HG03095 (cell line): ENCODE measurements at regions not wholly inside any gene's neighbourhood (a gene's known extent, or its start where the extent isn't known, plus 50 kb on each side); places are given as distances from the start of the nearest gene placed in this dataset.

Source experiments
- ATAC-seq: cut with Tn5 transposase; IDR thresholded peaks from one replicate; pipeline ENCODE4 v1.9.1; 2021; ENCODE audit warnings: moderate library complexity; ENCODE audit not compliant: unreplicated experiment

GRCh38 chr2:5287558-5288334, 404.4 kb upstream of the SOX11 start:
- no peak for ATAC-seq

DNA sequence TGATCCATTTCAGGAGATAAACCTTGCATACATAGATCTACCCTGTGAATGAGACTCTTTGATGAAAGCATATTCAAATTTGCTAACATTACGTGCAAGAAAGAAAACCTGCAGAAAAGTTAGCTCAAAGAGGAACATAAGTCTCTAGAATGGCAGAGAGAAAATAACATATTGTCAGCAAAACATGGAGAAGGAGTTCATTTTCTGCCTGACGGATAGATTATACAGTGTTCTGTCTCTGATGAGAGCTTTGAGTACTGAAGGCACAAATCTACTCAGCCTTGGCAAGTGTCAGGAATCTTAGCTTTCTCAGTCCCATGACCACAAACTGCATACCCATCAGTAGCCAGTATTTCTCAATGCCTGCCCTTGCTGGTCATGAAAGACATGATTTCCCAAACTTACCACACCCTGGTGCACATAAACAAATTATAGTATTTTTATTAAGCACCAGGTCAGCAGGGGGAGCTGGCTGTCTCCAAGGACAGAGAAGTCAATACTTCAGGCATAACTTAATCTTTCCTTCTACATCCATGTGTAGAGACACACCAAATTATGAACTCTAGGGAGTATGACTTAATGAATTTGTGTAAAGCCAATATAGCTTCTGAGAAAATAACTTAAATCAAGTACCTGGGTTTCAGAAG, 401.2 kb upstream of the SOX11 start:
- ATAC-seq = no peak

DNA sequence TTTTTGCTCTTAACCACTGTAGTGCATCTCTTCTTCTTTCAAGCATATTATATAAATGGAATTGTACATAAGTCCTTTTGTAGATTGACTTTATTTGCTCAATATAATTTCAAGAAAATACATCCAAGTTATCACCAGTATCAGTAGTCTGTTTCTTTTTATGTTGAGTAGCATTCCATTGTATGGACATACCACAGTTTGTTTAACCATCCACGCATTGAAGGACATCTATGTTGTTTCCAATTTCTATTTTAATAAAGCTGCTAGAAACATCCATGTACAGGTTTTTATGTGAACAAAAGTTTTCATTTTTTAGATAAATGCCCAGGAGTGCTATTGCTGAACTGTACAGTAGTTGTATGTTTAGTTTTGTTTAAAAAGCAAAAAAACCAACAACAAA, 387.5 kb upstream of the SOX11 start:
- no peak for ATAC-seq

DNA sequence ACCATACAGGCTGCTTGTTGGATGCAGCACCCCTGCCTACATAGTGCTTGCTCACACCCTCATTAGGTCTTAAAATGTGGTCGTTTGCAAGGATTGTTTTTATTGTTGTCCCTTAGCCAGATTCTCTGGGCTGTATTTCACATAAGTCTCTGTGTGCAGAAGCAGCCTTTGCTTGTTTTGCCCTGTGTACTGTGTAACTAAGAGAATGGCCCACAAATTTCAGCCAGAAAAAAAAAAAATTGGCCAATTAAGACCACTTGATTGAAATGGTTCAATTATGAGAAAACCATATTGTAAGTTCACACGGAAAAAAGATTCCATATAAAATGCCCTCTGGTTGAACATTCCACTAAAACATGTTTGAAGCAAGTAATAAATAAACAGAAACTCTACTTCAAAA, 377.1 kb upstream of the SOX11 start:
- ATAC-seq = no peak

DNA sequence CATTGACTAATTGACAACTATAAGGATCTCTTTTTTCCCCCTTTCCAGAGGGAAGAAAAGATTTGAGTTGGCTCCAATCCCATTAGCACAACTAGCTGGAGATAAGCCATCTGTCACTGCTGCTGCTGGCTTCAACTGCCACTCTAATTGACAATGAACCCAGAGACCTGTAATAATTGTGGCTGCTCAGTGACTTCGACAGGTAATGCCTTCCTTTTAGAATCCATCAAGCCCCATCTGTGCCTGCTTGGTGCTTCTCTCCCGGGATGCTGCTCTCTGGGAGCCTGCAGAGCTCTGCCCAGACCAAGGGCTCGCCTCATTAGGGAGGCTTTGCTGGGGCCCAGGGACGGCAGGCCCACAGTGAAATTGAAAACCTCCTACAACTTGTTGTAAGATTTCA, 376.7 kb upstream of the SOX11 start:
- ATAC-seq = no peak

- no peak for ATAC-seq
These were observed 376.1 kb upstream of the SOX11 start for GRCh38 chr2:5316001-5316490.

DNA sequence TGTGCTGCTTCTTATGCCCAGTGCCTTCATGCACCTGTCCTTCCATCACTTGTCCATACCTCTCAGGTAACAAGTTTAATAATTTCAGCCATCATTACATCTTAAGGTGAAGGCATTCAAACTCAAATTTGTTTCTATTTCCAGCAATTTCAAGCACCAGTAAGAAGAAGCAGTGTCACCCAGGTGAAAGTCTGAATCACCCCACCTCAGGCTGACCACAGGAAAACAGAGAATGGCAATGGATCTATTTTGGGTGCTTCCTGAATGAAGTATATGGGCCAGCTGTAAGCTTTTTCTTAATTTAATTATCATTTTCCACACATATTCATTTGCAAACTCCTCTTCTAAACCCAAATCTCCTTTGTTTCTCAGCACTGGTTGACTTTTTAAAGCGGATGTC, 372.7 kb upstream of the SOX11 start:
- ATAC-seq = no peak

- ATAC-seq = no peak
These were observed 369.8 kb upstream of the SOX11 start for GRCh38 chr2:5322396-5322795.

DNA sequence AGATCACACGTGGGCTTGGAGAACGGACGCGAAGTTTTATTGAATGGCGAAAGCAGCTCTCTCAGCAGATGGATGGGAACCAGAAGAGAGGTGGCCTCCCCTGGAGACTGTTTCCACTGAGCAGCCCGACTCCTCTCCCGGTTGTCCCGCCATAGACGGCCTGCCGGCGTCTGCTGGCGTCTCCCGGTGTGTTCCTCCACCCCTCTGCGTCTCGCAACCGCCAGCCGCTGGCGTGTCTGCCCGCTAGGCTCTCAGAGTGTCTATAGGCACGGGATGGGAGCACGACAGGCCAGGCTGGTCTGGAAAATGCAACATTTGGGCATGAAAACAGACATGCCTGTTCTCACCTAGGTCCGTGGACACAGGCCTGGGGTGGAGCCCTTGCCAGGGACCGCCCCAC, 366.7 kb upstream of the SOX11 start:
- ATAC-seq = no peak

DNA sequence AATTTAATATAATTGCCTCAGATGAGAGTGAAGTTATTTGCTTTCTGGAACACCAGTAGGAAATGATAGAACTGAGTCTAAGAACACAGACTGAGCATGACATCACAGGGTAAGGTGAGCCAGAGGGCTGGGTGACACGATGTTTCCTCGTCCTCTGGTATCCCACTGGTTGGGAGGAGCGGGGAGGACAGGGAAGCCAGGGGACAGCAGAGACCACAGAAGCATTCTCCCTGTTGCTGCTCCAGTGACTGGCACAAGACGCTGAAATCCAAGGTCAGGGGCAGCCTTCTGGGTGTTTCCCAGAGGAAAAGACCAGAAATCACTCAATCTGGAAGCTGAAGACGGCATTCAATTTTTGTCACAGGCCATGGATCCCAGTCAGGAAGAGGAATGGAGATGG, 363.4 kb upstream of the SOX11 start:
- no peak for ATAC-seq

DNA sequence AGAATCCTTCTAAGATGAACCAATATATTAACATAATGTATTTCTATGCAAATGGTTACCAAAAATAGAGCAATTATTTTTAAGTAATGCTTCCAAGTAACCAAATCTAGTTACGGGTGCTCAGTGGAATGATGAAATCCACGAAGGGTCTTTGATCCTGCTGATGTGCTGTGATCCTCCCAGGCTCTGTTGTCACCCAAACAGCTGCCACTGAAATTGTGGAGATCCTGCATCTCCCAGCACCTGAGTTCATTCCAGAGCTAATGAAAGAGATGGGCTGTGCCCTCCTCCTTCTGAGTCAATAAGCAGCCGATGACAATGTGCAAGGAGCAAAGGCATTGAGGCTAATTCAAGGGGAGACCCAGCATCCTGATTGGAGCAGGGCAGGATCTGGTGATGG, 362.4 kb upstream of the SOX11 start:
- ATAC-seq = no peak

DNA sequence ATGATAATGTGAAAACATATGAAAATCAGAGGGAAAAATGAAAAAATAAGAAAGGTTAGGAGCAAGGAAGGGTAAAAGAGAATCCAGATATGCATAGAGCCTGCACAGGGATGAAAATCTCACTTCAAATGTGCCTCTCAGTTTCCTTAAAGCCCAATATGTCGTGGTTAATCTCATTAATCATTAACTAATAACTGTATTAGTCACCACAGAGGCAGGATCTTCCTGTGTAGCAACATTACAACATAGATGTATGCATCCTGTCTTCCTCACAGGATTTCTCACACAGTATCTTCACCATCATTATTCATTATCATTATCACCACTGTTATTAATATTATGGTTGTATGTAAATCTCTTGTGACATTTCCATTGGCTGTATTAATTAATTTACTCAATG, 361.2 kb upstream of the SOX11 start:
- ATAC-seq = no peak

- no peak for ATAC-seq
These were observed 359.3 kb upstream of the SOX11 start for GRCh38 chr2:5332925-5333324.

DNA sequence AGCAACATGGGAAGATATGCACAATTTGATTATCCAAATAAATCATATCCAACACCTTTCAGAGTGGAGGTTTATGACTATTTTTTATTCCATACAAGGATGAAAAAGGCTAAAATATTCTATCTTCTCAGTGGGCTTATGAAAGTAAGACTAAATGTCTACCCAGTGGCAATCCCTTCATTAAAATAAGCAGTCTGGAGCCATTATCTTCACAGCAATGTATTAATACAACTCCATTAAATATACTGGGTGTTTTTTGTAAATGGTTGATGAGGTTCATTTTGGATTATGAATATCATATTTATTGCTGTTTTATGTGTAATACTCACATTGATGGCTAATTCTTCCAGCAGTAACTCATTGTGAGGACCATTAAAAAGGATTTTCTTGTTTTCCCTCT, 352.7 kb upstream of the SOX11 start:
- ATAC-seq = no peak

DNA sequence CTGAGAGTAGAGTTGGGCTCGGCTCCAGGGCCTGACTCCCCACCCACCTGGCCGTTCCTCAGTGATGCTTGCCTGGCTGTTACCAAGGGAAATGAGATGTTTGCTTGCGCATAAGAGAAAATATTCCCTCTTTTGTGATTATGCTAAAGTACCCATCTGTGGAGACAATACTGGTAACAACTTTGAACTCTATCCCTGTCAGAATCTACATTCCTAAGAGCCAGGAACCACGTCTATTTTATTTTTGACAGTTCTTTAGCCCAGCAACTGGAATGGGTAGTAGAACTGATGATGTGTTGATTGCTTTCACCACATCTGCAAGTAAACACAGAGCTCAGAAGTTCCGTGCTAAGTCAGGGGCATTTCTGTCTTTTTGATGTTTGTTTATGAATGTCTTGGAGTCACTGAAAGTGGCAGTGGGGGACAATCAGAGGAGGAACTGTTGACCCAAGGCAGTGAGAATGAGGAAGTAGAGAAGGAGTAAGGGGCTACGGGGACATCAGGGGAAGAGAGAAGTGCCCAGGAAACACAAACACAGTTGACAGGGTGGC, 348.3 kb upstream of the SOX11 start:
- ATAC-seq = no peak

DNA sequence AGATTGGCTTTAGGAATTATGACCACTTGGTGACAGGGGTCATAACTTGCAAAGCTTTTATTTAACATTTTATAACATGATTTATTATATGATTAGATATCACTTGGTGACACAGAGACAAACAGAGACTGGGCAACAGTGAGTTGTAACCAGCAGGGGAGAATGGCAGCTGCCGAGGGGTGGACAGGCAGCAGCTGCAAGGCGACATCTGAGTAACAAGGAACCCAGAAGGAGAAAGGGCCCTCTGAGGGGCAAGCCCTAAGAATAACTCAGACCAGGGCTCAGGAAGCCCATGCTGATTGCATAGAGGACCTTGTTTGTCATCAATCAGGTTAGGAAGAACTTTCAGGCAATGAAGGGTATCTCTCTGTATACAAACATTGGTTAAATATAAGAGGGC, 339.9 kb upstream of the SOX11 start:
- no peak for ATAC-seq

DNA sequence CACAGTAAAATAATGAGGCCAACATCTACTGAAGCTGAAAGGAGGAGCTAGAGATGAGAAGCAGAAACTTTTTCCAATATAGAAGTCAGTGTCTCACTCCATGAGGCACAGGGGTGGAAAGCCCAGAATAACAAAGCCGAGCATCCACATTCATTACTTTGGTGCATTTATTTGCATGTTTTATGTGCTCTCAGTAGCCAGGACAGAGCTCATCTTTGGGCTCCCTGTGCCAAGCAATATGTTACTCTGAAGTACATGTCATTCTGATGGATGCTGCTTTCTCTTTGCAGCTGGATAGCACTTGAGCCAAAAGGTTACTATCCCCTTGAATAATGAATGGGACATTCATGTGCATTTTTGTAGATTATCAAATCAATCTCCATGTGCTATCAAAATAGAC, 338.6 kb upstream of the SOX11 start:
- no peak for ATAC-seq

- no peak for ATAC-seq
These were observed 332.8 kb upstream of the SOX11 start for GRCh38 chr2:5359397-5359796.

DNA sequence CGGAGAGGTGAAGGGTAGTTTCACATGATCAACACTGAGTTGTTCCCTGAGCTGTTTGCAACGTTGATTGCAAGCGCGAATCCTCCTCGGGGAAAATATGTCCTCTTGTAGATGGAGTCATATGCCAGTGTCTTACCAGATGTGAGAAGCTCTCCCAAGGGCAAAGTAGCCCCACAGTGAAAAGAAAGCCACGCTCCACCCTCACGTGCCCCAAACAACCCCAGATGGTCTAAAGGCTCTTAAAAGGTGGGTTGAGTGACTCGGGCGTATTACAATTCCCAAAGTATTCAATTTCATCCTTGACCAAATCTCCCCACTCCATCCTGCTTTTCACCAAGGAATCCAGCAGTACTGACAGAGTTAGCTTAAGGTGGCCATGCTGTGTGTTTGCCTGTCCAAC, 332.1 kb upstream of the SOX11 start:
- no peak for ATAC-seq

DNA sequence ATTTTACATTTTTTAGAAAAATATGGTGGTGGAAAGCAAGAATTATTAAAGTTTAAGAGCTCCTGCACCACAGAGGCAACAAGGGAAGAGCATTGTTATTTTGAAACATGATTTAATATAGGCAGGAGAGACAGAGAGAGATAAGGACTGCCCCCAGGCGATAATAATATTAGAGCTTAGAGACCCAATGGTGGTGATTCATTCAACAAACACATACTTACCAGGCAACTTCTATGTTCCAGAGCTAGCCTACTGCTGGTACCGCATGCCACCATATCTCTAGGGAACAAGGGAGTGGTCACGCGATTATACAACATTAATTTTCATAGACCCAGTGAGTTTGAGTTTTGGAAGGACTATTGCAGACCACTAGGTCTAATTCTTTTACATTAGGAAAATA, 327.8 kb upstream of the SOX11 start:
- no peak for ATAC-seq

DNA sequence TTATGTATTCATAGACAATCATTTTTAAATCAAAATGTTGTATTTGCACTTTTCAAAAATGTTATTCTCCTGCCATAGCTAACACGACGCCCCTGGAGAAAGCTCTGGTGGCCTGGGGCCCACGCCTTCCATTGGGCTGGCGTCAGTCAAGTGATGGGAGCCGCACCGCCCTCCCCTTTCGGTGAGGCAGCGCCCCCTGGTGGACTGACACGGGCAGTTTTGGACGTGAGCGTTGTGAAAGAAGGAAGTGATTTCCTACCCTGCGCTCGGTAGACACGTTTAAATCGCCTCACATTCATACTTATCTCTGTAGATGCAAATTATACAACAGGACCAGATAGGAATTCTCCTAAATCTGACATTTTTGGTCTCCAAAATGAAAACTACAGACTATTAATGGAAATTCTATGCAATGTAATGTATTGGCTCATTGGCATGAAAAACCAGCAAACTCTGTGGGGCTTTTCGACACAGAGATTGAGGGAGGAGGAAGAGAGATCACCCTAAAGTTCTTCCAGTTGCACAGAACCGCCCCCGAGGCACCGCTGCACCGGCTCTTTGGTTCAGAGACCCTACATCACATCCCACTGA, 326.2 kb upstream of the SOX11 start:
- peak; percentile 93 for ATAC-seq

DNA sequence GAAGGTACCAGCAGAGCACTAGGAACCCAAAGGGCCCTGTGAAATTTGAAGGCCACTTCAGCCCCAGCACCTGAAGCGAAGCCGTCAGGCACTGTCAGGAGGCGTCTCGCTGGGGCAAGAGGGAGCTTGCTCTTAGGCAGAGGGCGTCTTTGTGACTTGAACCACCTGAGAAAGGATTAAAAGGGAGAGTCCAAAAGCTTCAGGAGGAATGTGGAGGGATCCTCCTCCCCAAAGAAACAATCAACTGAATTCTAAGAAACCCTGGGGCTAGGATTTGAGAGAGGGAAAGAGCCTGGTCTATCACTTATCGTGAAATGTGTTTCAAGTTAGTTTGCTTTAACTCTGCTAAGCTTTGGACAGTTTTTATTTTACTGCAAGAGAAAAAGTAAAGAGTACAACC, 324.9 kb upstream of the SOX11 start:
- ATAC-seq = no peak
